A549 (cell line): ENCODE measurements at regions not wholly inside any gene's neighbourhood (a gene's known extent, or its start where the extent isn't known, plus 50 kb on each side); places are given as distances from the start of the nearest gene placed in this dataset.

Experiments used
- ATAC-seq, 2 experiments: fragments of 200-7000 bp in 1 of 2; fragments of >200 bp in 1 of 2; cut with Nextera tagmentation in 1 of 2; cut with Tn5 transposase in 1 of 2; 3 replicates each; pipeline versions ENCODE4 v1.8.0 to v1.9.1; 2018 to 2020; ENCODE audit warnings: mild to moderate bottlenecking in 1 of 2, moderate library complexity in 1 of 2
- CTCF ChIA-PET: fragments of 300-600 bp; sonication (Branson Sonifier 250); formaldehyde crosslinking; extraction: SDS; loops from one replicate; lab custom pipeline; 2021; ENCODE audit warnings: antibody characterized with exemption, inconsistent platforms; lab: Yijun Ruan, JAX
- POLR2A ChIA-PET: fragments of 350-600 bp; formaldehyde crosslinking; extraction: SDS; loops from one replicate; lab custom pipeline; 2021; ENCODE audit warnings: antibody characterized with exemption, inconsistent platforms; lab: Yijun Ruan, JAX
- DNase-seq, 2 experiments: peaks; one replicate each; pipeline versions ENCODE4 v3.0.0 to v3.0.0-alpha.2; 2011 to 2016; ENCODE audit warnings: low read depth in 1 of 2, low spot score in 1 of 2
- FAIRE-seq: peaks from 2 replicates; lab custom pipeline; 2011; peaks lifted over from hg19 to GRCh38; lab: Jason Lieb, UNC
- H3K27ac ChIP-seq, 2 experiments: fragments of >200 bp; sonication (Bioruptor Twin); formaldehyde crosslinking; 3 replicates each; pipeline ENCODE4 v1.5.1; 2016 to 2017
- H3K4me1 ChIP-seq: fragments of >200 bp; sonication (Bioruptor Twin); formaldehyde crosslinking; 3 replicates; pipeline ENCODE4 v1.6.1; 2016
- H3K4me2 ChIP-seq: fragments of >200 bp; sonication (Bioruptor Twin); formaldehyde crosslinking; 3 replicates; pipeline ENCODE4 v1.6.1; 2016
- H3K4me3 ChIP-seq: fragments of >200 bp; sonication (Bioruptor Twin); formaldehyde crosslinking; 3 replicates; pipeline ENCODE4 v1.5.1; 2016
- H3K9me3 ChIP-seq: fragments of >200 bp; sonication (Bioruptor Twin); formaldehyde crosslinking; 3 replicates; pipeline ENCODE4 v1.6.1; 2016
- BHLHE40 ChIP-seq: IDR thresholded peaks from 2 replicates; pipeline ENCODE4 v1.6.1; 2012; ENCODE audit warnings: low read depth, low read length, inconsistent platforms
- CBX2 ChIP-seq: fragments of 200-600 bp; sonication (generic); IDR thresholded peaks from 2 replicates; pipeline ENCODE4 v1.6.1; 2016; ENCODE audit warnings: low read depth, mild to moderate bottlenecking, borderline replicate concordance
- CBX8 ChIP-seq: fragments of 200-600 bp; sonication (generic); IDR thresholded peaks from 2 replicates; pipeline ENCODE4 v1.6.1; 2016
- CHD2 ChIP-seq: fragments of 150-350 bp; IDR thresholded peaks from 2 replicates; pipeline ENCODE4 v1.6.1; 2014; ENCODE audit warnings: low read length; ENCODE audit not compliant: partially characterized antibody
- CHD4 ChIP-seq: fragments of 200-600 bp; sonication (generic); IDR thresholded peaks from 2 replicates; pipeline ENCODE4 v1.6.1; 2016; ENCODE audit warnings: antibody characterized with exemption, mild to moderate bottlenecking, borderline replicate concordance
- EHF ChIP-seq: fragments of 250-450 bp; sonication (Bioruptor Pico); IDR thresholded peaks from 2 replicates; pipeline ENCODE4 v1.5.0; 2020; ENCODE audit warnings: mild to moderate bottlenecking
- FOSL2 ChIP-seq, 2 experiments: fragments of 450-650 bp in 1 of 2; fragments of >200 bp in 1 of 2; sonication (Bioruptor Twin) in 1 of 2; formaldehyde crosslinking; IDR thresholded peaks; 2 replicates each; pipeline versions ENCODE4 v1.5.0 to v1.6.1; 2016 to 2020; ENCODE audit warnings: mild to moderate bottlenecking in 1 of 2, moderate library complexity in 1 of 2
- FOXS1 ChIP-seq: fragments of 250-450 bp; sonication (Bioruptor Pico); IDR thresholded peaks from 2 replicates; pipeline ENCODE4 v1.5.0; 2020; ENCODE audit warnings: mild to moderate bottlenecking, moderate library complexity
- GATA3 ChIP-seq: IDR thresholded peaks from 2 replicates; pipeline ENCODE4 v1.6.1; 2012; ENCODE audit warnings: borderline replicate concordance
- HEYL ChIP-seq: fragments of 250-450 bp; sonication (Bioruptor Pico); IDR thresholded peaks from 2 replicates; pipeline ENCODE4 v1.8.0; 2021; ENCODE audit warnings: mild to moderate bottlenecking, moderate library complexity
- HOXA7 ChIP-seq: fragments of 250-450 bp; sonication (Bioruptor Pico); IDR thresholded peaks from 2 replicates; pipeline ENCODE4 v1.5.0; 2020; ENCODE audit warnings: mild to moderate bottlenecking, moderate library complexity
- HOXB13 ChIP-seq: fragments of 250-450 bp; sonication (Bioruptor Pico); IDR thresholded peaks from 2 replicates; pipeline ENCODE4 v1.5.0; 2020; ENCODE audit warnings: low read depth, mild to moderate bottlenecking, moderate library complexity
- JUN ChIP-seq, 2 experiments: fragments of >200 bp; sonication (Bioruptor Twin); formaldehyde crosslinking; IDR thresholded peaks; 2 replicates in 1 of 2; 3 replicates in 1 of 2; pipeline ENCODE4 v1.6.1; 2016 to 2017
- KDM1A ChIP-seq: fragments of 200-600 bp; sonication (generic); IDR thresholded peaks from 2 replicates; pipeline ENCODE4 v1.6.1; 2016; ENCODE audit warnings: low read depth, mild to moderate bottlenecking
- KDM5A ChIP-seq: fragments of 200-600 bp; sonication (generic); IDR thresholded peaks from 2 replicates; pipeline ENCODE4 v1.6.1; 2016; ENCODE audit warnings: antibody characterized with exemption, mild to moderate bottlenecking
- MAFK ChIP-seq: fragments of 450-650 bp; IDR thresholded peaks from 2 replicates; pipeline ENCODE4 v1.6.1; 2014; ENCODE audit not compliant: partially characterized antibody
- MAZ ChIP-seq: fragments of 150-350 bp; IDR thresholded peaks from 2 replicates; pipeline ENCODE4 v1.6.1; 2014; ENCODE audit warnings: antibody characterized with exemption, low read depth, low read length, borderline replicate concordance
- NFE2L2 ChIP-seq: fragments of 150-350 bp; conservative IDR thresholded peaks from 2 replicates; pipeline ENCODE4 v1.6.1; 2014; ENCODE audit warnings: low read length
- NR3C1 ChIP-seq: fragments of >200 bp; sonication (Bioruptor Twin); formaldehyde crosslinking; IDR thresholded peaks from 3 replicates; pipeline ENCODE4 v1.6.1; 2017
- POLR2A ChIP-seq: IDR thresholded peaks from 2 replicates; pipeline ENCODE4 v1.6.1; 2012; ENCODE audit warnings: mild to moderate bottlenecking, low read length
- RNF2 ChIP-seq: fragments of 200-600 bp; sonication (generic); IDR thresholded peaks from 2 replicates; pipeline ENCODE4 v1.6.1; 2016; ENCODE audit warnings: low read depth, mild to moderate bottlenecking, antibody characterized with exemption, moderate library complexity, borderline replicate concordance
- TP53 ChIP-seq: fragments of 250-450 bp; sonication (Bioruptor Pico); IDR thresholded peaks from 2 replicates; pipeline ENCODE4 v1.5.0; 2021; ENCODE audit warnings: mild to moderate bottlenecking, moderate library complexity
- ZFP36 ChIP-seq: fragments of 450-650 bp; IDR thresholded peaks from 2 replicates; pipeline ENCODE4 v1.6.1; 2014; ENCODE audit warnings: borderline replicate concordance; ENCODE audit not compliant: partially characterized antibody
- ZNF302 ChIP-seq: fragments of 250-450 bp; sonication (Bioruptor Pico); IDR thresholded peaks from 2 replicates; pipeline ENCODE4 v1.9.0; 2021; ENCODE audit warnings: inconsistent platforms, mild to moderate bottlenecking, moderate library complexity
- WGBS: methylation state at CpG from one replicate; pipeline ENCODE4 v1.1.6; 2017; ENCODE audit errors: missing lambda C conversion rate; 5-methylcytosine and 5-hydroxymethylcytosine counted together
- TF ChIP-seq, protein P1 (sequence below): IDR thresholded peaks from 2 replicates; pipeline ENCODE4 v1.6.1; 2012
- TF ChIP-seq, protein P2 (sequence below): fragments of 450-650 bp; IDR thresholded peaks from 2 replicates; pipeline ENCODE4 v1.6.1; 2014; ENCODE audit warnings: antibody characterized with exemption
- TF ChIP-seq, protein P3 (sequence below): fragments of >200 bp; sonication (Bioruptor Twin); formaldehyde crosslinking; IDR thresholded peaks from 2 replicates; pipeline ENCODE4 v1.6.1; 2016

DNA sequence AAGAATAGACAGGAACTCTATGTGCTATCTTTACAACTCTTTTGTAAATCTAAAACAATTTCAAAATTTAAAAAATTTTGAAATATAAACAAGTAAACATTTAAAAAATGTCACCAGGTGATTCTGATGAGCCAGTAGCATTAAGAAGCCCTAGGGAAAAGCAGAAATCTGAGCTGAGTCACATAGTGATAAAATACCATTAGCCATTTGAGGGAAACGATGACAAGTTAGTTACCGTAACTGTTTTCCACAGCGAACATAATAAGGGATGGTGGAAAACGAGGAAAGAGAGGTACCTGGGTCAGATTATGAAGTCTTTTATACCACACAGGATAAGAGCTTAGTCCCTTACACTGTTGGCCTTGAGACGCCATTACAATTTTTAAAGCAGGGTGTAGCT, 55.5 kb downstream of the PRR15 start:
- no peak for DNase-seq
- H3K27ac ChIP-seq: no peak overlapping the region
- H3K4me3 ChIP-seq: no peak overlapping the region
- POLR2A ChIA-PET: no interaction called here
- no peak for ATAC-seq
- H3K9me3 ChIP-seq: no peaks in the 10 kb centered on the region
- FAIRE-seq: no peak
- WGBS: 80% methylated on average over 5 of the region's 5 CpGs
- H3K4me2 ChIP-seq: no peak overlapping the region
- CTCF ChIA-PET: interaction anchor here (0.7 to 3.4 kb wide), 2 partner anchors 9 to 11 kb away, joined by 3 to 22 read pairs; no protein-coding TSS in a partner anchor
- H3K4me1 ChIP-seq: peaks cover 18% of the 10 kb centered on the region
- no peak for TF ChIP-seq MAZ
- no peak for TF ChIP-seq HOXB13 (CRISPR knock-in tag)
- no peak for TF ChIP-seq ZFP36
- no peak for TF ChIP-seq TP53 (CRISPR knock-in tag)
- TF ChIP-seq FOXS1 (CRISPR knock-in tag): no peak

DNA sequence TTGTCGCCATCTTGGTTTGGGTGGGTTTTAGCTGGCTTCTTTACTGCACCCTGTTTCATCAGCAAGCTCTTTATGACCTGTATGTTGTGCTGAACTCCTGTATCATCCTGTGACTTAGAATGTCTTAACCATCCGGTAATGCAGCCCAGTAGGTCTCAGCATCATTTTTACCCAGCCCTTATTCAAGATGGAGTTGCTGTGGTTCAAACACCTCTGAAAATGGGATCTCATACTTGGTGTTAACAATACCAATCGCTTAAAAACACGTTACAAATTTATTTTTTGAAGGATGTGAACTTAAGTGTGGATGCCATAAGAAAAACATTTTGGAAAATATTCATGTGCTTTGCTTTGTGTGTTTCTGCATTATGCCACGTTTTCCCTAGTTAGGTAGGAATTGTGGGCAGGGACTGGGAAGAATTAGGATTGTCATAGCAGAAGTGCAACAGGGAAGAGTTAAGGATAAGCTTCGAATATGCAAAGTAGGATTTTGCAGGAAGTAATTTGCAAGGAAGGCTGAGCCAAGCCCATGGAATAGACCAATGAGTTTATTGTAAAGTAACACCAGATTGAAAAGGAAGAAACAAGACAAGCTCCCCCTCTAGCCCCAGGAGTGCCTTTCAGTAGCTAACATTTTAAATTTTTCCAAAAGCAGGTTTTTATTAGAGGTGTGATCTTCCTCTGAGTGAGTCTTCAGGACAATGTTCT, 56.4 kb downstream of the PRR15 start:
- no peak for FAIRE-seq
- ChIA-PET CTCF (interaction anchor here (1.1 to 3.4 kb wide), 4 partner anchors 8 to 430 kb away, joined by 3 to 22 read pairs (median 6); no protein-coding TSS in a partner anchor), POLR2A (no interaction called here)
- Histone ChIP-seq H3K9me3 (no peaks in the 10 kb centered on the region), H3K4me1 (peaks cover 18% of the 10 kb centered on the region), H3K4me2 (no peak overlapping the region), H3K27ac (no peak overlapping the region), H3K4me3 (no peak overlapping the region)
- ATAC-seq: no peak
- 54% methylated on average over 6 of the region's 6 CpGs for WGBS
- TF ChIP-seq NFE2L2 (no peak), CHD4 (no peak), POLR2A (no peak), CHD2 (no peak), MAFK (no peak), KDM5A (no peak), BHLHE40 (no peak), EHF (CRISPR knock-in tag) (no peak), RNF2 (no peak), GATA3 (no peak), KDM1A (no peak), JUN (IDR thresholded peaks at IDR 0.05) (no peak), HEYL (CRISPR knock-in tag) (no peak)
- TF ChIP-seq, protein P1, sequence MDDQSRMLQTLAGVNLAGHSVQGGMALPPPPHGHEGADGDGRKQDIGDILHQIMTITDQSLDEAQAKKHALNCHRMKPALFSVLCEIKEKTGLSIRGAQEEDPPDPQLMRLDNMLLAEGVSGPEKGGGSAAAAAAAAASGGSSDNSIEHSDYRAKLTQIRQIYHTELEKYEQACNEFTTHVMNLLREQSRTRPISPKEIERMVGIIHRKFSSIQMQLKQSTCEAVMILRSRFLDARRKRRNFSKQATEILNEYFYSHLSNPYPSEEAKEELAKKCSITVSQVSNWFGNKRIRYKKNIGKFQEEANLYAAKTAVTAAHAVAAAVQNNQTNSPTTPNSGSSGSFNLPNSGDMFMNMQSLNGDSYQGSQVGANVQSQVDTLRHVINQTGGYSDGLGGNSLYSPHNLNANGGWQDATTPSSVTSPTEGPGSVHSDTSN: no peak
- TF ChIP-seq, protein P2, sequence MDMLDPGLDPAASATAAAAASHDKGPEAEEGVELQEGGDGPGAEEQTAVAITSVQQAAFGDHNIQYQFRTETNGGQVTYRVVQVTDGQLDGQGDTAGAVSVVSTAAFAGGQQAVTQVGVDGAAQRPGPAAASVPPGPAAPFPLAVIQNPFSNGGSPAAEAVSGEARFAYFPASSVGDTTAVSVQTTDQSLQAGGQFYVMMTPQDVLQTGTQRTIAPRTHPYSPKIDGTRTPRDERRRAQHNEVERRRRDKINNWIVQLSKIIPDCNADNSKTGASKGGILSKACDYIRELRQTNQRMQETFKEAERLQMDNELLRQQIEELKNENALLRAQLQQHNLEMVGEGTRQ: no peak
- TF ChIP-seq, protein P3, sequence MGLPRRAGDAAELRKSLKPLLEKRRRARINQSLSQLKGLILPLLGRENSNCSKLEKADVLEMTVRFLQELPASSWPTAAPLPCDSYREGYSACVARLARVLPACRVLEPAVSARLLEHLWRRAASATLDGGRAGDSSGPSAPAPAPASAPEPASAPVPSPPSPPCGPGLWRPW: no peak
- no peak for DNase-seq

DNA sequence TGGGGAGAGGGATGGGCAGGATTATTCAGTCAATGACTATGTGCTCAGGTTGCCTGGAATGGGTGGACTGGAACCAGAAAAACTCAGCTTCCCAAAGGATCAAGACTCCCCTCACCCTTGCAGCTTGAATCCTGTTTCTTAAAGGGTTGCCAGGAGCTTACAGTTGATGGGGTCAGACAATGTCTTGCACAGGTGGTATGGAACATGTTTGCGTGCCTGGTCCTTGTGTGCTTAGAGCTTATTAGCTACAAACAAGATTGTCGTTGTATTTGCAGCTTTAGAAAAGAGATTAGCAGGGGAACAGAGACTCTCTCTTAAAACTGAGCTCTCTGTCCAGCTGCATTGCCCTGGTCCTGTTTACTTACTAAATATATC, 56.9 kb downstream of the PRR15 start:
- no peak for DNase-seq
- ChIA-PET CTCF (interaction anchor here (1.1 to 3.4 kb wide), 4 partner anchors 9 to 431 kb away, joined by 3 to 22 read pairs (median 6); no protein-coding TSS in a partner anchor), POLR2A (interaction anchor here (0.6 kb wide), 1 partner anchor 545 kb away, joined by 4 read pairs; no protein-coding TSS in a partner anchor)
- no peak overlapping the region for H3K27ac ChIP-seq
- H3K4me3 ChIP-seq: no peak overlapping the region
- 92% methylated on average over 2 of the region's 2 CpGs for WGBS
- H3K4me2 ChIP-seq: no peak overlapping the region
- H3K4me1 ChIP-seq: peaks cover 18% of the 10 kb centered on the region
- FAIRE-seq: no peak
- no peaks in the 10 kb centered on the region for H3K9me3 ChIP-seq
- ATAC-seq: no peak
- TF ChIP-seq ZNF302 (no peak), CBX2 (no peak), MAZ (no peak), CHD4 (no peak), NR3C1 (no peak), FOSL2 (IDR thresholded peaks at IDR 0.05) (no peak), FOSL2 (CRISPR knock-in tag; IDR thresholded peaks at IDR 0.05) (no peak), CBX8 (no peak), EHF (CRISPR knock-in tag) (no peak), HOXA7 (CRISPR knock-in tag) (no peak)
- TF ChIP-seq, protein P2: no peak
- TF ChIP-seq, protein P3: no peak
- TF ChIP-seq, protein P1: no peak
